Globus pallidus (tissue), 1 donor: ENCODE measurements at regions not wholly inside any gene's neighbourhood (a gene's known extent, or its start where the extent isn't known, plus 50 kb on each side); places are given as distances from the start of the nearest gene placed in this dataset.
"Not testable (repeated sequence)": the region's sequence is repeated elsewhere in the genome, so short reads cannot be mapped to it uniquely, and the experiment has no call there.

Experiments used
- DNase-seq: peaks from one replicate; pipeline ENCODE4 v3.0.0-alpha.2; 2015; ENCODE audit warnings: low spot score

DNA sequence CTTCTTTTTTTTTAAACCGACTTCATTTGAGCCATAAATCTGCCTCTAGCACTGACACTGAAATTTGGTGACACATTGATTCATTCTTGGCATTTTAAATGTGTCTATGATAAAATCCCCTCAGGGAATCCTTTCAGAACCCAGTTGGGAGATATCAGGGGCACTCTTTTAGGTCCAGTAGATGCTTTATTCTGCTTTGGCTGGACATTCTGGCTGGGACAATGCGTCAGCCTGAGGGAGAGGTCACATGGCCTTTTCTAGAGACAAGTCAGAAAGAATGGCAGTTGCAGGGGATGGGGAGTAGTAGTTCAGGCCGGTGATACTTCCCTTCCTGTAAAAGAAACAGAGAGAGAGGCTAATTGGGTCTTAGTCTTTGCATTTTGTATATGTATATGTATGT is 63.1 kb downstream of the TRIM43 start:
- DNase-seq = not testable (repeated sequence)

DNA sequence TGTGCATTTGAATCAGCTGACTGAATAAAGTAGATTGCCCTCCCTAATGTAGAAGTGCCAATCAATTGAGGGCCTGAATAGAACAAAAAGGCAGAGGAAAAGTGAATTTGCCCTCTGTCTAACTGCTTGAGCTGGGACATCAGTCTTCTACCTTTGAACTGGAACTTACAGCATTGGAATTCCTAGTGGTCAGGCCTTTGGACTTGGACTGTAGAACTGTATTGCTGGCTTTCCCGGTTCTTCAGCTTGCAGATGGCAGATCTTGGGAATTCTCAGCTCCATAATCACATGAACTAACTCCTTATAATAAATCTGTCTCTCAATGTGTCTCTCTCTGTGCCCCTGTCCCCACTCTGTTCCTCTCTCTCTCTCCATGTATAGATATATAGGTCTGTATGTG is 64.8 kb downstream of the TRIM43 start:
- not testable (repeated sequence) for DNase-seq

DNA sequence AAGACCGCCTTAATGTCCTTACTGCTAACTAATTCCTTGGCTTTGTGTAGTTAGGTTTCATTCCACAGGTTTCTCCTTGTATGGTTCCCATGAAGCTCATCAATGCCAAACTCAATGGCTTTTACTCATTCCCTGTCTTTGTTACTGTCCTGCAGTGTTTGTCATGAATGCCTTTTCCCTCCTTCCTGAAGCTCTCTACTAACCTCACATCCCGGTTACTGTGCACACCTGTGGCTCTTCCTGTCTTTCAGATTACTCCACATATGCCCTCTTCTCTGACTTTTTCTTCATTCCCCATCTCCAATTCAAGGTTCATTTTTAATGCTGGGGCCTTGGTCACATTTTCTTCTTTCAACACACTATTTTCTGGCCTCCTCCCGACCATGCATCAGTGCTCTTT is 66.1 kb downstream of the TRIM43 start:
- DNase-seq = not testable (repeated sequence)

DNA sequence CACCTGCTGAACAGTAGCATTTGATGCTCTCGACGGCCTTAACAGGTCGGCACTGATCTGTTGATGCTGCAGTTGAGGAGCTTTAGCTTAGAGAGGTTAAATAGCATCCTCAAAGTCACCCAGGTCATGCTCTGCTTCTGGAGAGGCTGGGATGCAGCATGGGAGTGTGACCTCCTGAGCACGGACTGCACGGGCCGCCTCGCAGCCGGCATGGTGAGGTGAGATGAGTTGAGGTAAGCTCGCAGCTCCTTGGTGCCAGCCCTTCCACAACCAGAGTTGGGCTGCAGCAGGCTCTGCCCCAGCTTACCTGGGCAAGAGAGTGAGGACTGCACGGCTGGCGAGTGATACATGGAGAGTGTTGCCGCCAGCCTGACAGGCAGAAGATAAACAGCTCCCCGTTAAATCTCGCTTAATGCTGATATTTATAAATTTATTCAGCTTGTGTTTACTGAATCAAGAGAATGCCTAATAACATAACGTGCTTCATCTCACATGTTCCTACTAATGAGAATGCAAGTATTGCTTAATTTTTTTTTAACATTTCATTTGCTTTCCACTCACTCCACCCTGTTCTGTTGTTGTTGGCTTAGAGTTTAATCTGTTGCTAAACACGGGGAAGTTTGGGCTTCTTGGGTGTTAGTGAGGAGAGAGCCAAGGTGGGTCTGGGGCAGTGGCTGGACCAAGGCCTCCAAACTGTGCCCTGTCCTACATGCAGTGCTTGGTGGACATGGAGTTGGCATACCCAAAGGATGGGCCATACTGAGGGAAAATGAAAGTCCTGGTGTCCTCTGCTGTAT is 69.2 kb downstream of the TRIM43 start:
- not testable (repeated sequence) for DNase-seq

DNA sequence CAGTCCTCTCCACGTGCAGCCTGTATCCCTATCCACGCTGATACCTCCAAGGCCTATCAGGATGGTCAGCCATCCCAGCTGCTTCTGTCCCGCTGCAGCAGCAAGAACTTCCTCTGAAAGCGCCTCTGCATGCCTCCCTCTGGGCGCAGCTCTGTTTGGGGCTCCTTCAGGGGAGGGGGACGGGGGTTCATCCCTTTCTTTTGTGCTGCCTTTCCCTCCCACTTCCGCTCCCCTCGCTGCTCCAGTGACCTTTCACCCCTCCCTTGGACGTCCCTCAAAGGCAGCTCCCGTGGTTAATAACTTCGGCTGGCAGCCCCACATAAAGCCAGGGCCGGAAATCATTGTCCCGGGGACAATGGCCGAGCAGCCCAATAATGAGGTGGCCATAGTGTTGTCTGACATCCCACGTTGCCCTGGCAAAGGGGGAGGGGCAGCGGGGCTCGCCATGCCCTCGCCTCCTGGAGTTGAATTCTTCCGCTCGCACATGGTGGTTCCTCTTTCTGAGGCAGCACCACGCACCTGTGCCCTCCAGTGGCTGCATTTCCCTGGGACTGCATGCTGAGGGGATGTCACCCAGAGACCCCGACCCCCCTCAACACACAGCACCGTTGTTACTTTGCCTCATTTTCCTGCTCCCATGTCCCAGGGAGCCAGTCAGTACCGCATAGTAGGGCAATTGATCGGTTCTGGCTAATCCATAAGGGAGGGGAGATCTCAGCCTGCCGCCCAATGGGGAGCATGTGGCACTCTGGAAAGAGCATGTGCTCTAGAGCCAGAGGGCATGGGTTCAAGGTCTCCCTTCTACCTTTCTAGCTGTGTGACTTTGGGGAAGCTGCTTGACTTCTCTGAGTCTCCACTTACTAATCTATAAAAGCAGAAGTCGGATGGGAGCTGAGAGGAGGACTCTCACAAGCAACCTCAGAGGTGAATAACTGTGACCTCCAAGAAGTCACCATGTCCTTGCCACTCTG is 72.0 kb downstream of the TRIM43 start:
- not testable (repeated sequence) for DNase-seq

DNA sequence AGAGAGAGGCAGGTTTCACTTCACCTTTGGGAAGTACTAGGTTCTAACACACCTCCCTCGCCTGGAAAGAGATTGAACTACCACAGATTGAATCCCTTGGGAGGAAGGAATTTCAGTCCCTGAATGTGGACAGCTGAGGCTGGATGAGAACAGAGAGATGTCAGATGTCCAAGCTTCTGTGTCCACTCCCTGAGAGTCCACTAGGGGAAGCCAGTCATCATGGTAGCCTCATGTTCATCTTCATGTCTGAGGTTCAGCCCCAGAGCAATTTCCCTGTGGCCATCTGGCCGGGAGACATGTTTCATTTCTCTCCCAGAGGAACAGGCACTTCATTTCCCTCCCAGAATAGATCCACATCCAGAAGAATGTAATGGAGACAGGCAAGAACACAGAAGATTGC is 74.8 kb downstream of the TRIM43 start:
- not testable (repeated sequence) for DNase-seq

DNA sequence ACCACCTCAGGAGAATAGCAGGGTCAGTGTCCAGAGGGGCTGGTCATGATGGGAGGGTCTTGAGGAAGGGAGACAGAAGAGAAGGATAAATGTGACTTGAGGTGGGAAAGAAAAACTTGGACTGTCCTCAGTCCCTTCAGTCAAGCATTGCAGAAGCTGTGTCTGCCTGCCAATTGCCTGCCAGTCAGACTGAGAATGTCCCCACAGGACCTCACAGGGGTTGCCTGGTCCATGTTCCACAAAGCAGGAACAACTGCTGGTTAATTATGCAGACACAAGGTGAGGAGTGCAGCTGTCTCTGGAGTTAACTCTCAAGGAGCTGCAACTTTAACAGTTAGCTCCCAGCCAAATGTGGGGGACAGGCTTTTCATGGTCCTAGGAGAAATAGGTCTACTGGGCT is 75.7 kb downstream of the TRIM43 start:
- no peak for DNase-seq

DNA sequence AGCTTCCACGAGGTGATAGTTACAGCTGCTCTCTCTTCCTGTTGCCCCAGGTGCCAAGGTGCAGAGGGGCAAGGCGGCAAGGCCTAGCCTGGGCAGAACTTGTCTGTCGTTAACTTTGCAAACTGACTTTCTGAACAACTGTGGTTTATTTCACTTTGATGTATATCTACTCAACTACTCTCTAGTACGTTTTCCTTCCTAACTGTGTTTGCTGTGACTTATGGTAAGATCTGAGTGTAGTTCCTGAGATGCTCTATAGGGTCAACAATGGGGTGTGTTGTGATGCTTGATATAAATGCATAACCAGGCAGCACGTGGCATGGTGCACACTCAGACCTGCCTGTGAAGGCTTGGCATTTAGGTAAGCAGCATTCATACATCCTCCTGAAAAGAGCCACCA is 77.1 kb downstream of the TRIM43 start:
- DNase-seq = not testable (repeated sequence)

DNA sequence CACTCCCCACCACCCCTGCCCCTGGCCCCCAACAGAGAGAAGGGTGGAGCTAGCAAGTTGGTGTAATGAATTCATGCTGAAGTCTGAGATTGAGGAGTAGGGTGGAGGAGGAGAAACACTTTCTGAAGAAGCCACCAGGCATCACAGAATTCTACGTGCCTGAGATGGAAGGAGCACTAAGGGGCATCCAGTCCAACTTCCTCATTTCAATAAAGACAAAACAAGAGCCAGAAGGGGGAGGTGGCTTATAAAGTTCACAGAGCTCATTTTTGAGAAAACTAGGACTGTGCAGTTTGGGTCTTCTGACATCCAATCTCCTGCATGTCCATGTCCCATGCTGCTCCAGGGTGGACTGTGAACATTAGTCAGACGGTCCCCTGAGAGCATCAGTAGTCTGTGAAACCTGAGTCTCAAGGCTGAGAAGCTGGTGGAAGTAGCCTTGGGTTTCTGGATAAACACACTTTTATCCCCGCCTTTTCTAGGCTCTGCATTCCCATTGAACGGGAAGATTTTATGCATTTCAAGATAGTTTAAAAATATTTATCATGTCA is 77.7 kb downstream of the TRIM43 start:
- DNase-seq = no peak

DNA sequence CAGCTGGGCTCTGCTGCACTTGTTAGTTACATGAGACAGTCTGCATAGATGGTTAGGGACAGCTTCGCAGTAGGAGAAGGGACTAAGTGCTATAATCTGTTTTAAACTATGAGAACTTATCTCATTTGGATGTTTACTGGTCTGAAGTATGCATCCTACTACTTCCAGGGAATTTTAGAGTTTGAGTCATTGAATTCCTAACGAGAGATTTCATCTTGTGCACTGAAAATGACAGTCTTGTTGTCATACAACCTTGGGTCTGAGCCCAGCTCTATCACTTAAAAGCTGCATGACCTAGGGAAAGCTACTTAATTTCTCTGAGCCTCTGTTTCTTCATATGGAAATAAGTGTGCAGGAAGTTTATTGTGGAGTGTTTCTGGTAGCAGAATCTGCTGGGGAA is 78.4 kb downstream of the TRIM43 start:
- no peak for DNase-seq

DNA sequence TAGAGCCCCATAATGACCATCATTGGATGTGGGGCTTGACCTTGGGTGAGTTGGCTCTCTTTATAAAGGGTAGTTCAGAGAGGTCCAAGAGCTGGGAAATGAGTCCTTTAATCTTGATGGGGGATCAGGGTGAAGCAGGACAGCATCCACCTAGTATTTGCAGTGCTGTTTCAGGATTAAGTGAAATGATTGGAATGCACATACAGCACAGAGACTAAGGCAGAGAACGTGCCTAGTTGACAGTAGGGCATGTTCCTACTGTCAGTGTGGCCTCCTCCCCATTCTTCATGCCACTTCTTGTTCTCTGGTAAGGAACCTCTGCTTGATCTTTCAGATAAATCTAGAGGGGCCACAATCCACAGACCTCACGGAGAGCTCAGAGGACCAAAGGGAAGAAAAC is 78.9 kb downstream of the TRIM43 start:
- DNase-seq = no peak

DNA sequence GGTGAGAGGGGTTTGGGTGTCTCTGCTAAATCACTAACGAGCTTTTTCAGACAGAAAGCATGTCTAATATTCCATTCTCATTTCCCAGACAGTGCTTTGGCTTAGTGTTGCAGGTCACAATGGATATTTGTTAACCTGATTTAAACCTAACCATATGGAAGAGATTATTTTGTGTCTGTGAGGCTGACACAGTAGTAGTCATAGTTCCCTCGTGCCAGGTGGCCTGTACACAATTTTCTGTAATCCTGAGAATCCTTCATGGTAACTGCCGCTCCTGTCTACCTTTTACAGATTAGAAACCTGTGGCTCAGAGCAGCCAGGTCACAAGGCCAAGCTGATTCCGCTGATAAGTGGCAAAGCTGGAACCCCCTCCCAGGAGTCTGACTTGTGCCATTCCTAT is 79.4 kb downstream of the TRIM43 start:
- DNase-seq = not testable (repeated sequence)

DNA sequence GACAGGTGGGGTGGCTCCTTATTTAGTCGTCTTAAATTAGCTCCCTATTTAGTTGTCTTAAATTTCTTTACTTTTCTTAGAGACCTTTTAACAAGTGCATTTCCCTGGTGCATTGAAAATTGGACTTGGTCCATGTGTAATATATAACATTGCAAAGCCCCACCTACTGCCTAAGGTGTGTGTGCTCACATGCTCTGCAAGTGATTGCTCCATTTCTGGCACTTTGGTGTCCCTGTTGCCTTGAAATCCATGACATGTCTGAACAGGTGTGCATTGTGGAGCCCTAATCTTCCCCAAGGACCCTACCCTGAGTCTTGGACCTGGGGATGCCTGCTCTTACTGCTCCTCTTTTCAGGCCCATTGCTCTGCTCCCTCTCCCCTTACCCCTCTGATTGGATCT is 80.2 kb downstream of the TRIM43 start:
- not testable (repeated sequence) for DNase-seq

DNA sequence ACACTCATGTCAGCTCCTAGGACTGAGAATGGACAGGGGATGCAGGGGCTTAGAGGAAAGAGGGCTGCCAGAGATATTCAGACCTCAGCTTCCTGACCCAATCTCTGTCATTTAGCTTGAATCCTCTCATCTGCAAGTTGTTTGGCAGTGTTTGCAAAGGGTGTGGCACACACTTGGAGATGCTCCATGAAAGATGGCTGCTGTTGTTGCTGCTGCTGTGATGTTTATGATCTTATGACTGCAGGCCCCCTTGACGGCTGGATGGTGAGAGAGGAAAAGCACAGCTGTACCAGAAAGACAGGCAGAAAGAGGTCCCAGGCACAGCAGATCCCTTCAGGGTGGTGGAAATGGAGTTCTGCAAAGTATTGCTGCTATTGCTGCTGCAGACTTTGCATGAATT is 80.7 kb downstream of the TRIM43 start:
- DNase-seq = not testable (repeated sequence)

DNA sequence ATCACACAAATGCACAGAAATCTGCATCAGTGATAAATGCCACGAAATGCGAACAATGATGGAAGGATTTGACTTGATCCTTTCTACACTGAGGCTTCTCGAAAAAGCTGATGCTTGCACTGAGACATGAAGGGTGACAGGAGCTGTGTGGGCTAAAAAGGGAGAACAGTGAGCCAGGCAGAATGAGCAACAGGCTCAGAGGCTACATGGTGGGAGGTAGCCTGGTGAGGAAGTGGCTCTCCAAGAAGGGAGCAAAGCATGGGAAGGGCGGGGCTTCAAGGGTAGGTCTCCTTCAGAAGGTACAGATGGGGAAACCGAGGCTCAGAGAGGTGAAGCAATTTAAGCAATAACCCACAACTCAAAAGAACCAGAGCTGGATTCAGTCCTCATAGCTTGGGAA is 82.4 kb downstream of the TRIM43 start:
- no peak for DNase-seq

DNA sequence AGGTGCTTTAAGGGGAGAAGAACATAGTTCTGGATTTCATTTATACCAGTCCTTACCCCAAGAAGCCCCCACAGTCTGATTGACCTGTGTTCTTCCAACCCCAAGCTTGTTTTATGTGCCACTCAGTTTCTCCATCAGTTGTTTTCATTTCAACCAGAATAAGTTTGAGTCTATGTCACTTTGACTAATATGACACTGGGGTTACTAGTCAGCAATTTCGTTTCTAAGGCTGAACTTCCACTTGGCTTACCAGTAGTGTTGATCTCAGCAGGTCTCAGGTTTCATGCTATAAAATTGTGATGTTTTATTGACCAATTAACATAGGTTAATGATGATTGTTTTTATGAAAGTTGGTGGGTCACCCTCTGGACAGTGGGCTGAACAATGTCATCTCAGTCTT is 84.8 kb downstream of the TRIM43 start:
- DNase-seq = not testable (repeated sequence)

DNA sequence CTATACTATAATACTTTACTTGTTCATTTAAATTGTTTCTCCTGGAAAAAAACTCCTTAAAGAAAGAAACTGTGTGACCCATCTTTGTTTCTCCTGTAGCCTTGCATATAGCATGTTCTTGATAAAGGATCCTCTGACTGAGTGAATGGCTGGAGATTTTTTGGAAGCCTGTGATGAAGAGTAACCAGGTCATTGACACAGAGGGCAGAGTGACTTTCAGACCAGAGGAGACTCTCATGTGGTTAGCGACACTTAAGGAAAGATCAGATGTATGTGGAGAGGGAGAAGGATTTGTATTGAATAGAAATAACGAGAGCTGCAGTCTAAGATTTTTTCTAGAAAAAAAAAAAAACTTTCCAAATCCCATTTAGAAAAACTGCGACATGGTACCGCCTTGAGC is 85.5 kb downstream of the TRIM43 start:
- DNase-seq = no peak

DNA sequence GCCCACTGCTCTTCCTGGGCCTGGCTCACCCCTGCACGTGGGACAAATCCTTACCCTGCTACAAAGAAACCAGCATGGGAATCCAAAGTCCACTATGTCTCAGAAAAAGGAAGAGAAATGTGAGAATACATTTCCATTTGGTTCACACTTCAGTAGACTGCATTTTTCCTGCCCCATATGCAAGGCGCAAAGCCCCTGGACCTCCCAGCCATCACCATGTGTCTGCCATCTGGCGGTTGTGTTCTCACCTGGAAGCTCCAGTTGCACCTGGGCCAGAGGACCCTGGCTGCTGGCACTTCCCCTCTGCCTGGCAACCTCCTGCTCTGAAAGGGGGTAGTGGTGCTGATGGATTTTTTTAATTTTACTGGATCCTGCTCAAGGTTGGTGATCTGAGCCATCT is 86.0 kb downstream of the TRIM43 start:
- not testable (repeated sequence) for DNase-seq

DNA sequence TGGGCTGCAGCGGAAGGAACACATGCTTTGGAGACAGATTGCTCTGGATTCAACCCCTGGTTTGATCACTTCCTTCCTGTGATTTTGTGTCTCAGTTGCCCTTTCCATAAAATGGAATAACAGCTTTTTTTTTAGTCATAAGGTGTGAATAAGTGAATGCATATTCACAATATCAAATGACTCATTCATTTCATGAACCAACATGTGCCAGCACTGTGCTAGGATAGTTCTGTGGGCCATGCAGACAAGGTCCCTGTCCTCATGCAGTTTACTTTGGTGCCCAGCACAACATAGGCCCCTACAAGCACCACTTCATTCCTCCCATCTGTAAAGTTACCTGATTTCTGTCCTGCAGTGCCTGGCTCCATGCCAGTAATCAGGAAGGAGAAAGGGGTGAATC is 89.4 kb downstream of the TRIM43 start:
- DNase-seq = not testable (repeated sequence)

DNA sequence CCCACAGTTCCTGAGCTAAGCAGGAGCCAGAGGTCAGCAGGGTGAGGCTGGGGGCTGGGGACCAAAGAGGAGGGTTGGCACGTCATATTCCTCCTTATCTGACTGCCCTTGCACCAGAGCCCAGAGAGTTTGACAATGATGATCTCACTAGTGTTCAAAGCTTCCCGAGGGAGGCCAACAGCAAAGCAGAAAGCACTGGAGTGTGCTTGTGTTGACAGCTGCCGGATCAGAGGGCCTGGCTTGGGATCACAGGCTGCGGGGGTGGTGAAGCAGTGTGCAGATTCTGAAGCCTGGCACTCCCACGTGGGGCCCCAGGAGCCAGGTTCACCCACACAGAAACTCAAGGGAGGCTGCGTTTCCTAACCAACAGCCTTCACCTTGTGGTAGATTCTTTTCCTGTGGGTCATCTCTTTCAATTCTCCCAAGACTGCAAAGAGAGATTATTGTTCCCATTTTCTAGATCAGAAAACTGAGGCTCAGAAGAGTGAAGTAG is 89.8 kb downstream of the TRIM43 start:
- not testable (repeated sequence) for DNase-seq

DNA sequence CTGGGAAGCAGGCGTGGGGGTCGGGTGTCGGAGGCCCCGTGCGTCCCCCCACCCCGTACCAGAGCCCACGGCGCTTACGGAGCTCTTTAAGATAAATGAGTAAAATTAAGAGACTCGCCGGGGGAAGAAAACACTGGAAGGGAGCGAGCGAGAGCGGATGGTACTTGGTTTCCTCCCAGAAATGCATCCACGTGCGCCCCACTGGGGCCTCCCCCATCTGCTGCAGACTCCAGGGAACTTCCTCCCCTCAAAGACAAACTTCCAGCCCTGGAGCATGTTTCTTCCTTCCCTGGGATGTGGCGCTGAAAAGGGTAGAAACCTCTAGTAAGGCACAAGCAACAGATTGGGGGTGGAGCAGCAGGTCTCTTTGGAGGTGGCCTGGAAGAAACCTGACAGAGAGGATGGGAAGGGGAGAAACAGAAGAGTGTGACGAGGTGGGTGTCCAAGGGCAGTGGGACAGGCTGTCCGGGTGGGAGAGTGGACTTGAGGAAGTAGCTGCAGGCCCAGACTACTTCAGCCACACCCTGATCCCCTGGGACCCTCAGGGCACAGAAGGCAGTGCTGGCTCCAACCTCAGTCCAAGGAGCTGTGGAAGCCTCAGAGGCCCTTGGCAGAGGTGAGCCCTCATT is 91.2 kb downstream of the TRIM43 start:
- not testable (repeated sequence) for DNase-seq

DNA sequence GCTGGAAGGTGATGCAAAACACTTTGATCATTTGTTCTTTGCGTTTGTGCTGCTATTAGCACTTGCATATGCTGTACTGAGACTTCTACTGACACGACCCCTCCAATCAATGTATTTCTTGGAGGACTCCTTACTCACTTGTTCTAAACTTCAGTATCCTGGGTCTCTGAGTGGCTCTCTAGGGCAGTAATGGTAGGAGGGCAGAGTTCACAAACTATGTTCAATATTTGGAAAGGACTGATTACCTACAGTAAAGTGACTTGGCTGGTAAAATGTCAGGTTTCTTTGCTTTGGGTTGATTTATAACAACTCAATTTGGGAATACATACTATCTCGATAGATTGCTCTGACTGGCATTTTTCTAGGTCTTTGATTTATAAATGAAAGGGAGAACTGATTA is 93.7 kb downstream of the TRIM43 start:
- no peak for DNase-seq
